Stimulated activated naive CD8-positive, alpha-beta T cell treated with anti-CD3 and anti-CD28 coated beads, Interleukin-15, amount 100 ng/mL, for 72 hours (primary cell): ENCODE measurements at regions not wholly inside any gene's neighbourhood (a gene's known extent, or its start where the extent isn't known, plus 50 kb on each side); places are given as distances from the start of the nearest gene placed in this dataset.
A peak's percentile ranks its signal among the peaks of the same experiment; 100 is the strongest.

ENCODE experiments used
- ATAC-seq: fragments of 150-1000 bp; cut with Tn5 transposase; 2 replicates; pipeline ENCODE4 v1.10.0; 2021; ENCODE audit warnings: mild to moderate bottlenecking, moderate library complexity
- DNase-seq, 2 donors: peaks; one replicate each; pipeline ENCODE4 v3.0.0; 2021 to 2022
- H3K27ac Mint-ChIP-seq, 2 donors: one replicate each; pipeline ENCODE4 v1.8.0; 2022; ENCODE audit warnings: mild to moderate bottlenecking in 2 of 2, mixed read lengths in 2 of 2, moderate library complexity in 2 of 2
- H3K27me3 Mint-ChIP-seq: one replicate; pipeline ENCODE4 v1.8.0; 2022; ENCODE audit warnings: mixed read lengths
- H3K4me1 Mint-ChIP-seq: one replicate; pipeline ENCODE4 v1.8.0; 2022; ENCODE audit warnings: mild to moderate bottlenecking, mixed read lengths
- H3K4me3 Mint-ChIP-seq, 2 donors: one replicate each; pipeline ENCODE4 v1.8.0; 2022; ENCODE audit warnings: mild to moderate bottlenecking in 2 of 2, mixed read lengths in 2 of 2, moderate library complexity in 1 of 2
- H3K9me3 Mint-ChIP-seq, 2 donors: one replicate each; pipeline ENCODE4 v1.8.0; 2022; ENCODE audit warnings: mixed read lengths in 2 of 2

- H3K27me3 Mint-ChIP-seq, result peaks cover 9% of the 10 kb centered on the region
- H3K4me3 Mint-ChIP-seq, result no peak overlapping the region
- no peaks in the 10 kb centered on the region for H3K9me3 Mint-ChIP-seq
- no peak overlapping the region for H3K27ac Mint-ChIP-seq
- no peaks in the 10 kb centered on the region for H3K4me1 Mint-ChIP-seq
- DNase-seq (no peak), ATAC-seq (no peak)
These were observed 79.0 kb upstream of the HEPHL1 start for GRCh38 chr11:93942176-93942575.

- Mint-ChIP-seq H3K27ac (no peak overlapping the region), H3K4me1 (no peaks in the 10 kb centered on the region), H3K4me3 (no peak overlapping the region), H3K27me3 (no peaks in the 10 kb centered on the region), H3K9me3 (no peaks in the 10 kb centered on the region)
- DNase-seq (no peak), ATAC-seq (no peak)
These were observed 75.6 kb upstream of the HEPHL1 start for GRCh38 chr11:93945596-93945995.

- Mint-ChIP-seq H3K27ac (no peak overlapping the region), H3K4me3 (no peak overlapping the region), H3K27me3 (peaks cover 14% of the 10 kb centered on the region), H3K9me3 (no peaks in the 10 kb centered on the region), H3K4me1 (no peaks in the 10 kb centered on the region)
- no peak for DNase-seq
- ATAC-seq, result no peak
These were observed 68.9 kb upstream of the HEPHL1 start for GRCh38 chr11:93952082-93952780.

- no peaks in the 10 kb centered on the region for H3K9me3 Mint-ChIP-seq
- no peak for ATAC-seq
- peaks cover 5% of the 10 kb centered on the region for H3K27me3 Mint-ChIP-seq
- no peaks in the 10 kb centered on the region for H3K4me1 Mint-ChIP-seq
- no peak overlapping the region for H3K4me3 Mint-ChIP-seq
- H3K27ac Mint-ChIP-seq, result no peak overlapping the region
- no peak for DNase-seq
These were observed 63.7 kb upstream of the HEPHL1 start for GRCh38 chr11:93957397-93957952.

GRCh38 chr11:93958991-93959390 is 62.2 kb upstream of the HEPHL1 start:
- no peak overlapping the region for H3K4me3 Mint-ChIP-seq
- ATAC-seq, result no peak
- no peak for DNase-seq
- no peaks in the 10 kb centered on the region for H3K4me1 Mint-ChIP-seq
- H3K9me3 Mint-ChIP-seq, result no peaks in the 10 kb centered on the region
- peak overlapping the region in 1 of 2 donors; percentile 22 for H3K27ac Mint-ChIP-seq
- H3K27me3 Mint-ChIP-seq, result peaks cover 7% of the 10 kb centered on the region

- no peak overlapping the region for H3K27ac Mint-ChIP-seq
- no peak for ATAC-seq
These were observed 61.5 kb upstream of the HEPHL1 start for GRCh38 chr11:93959663-93960062.

GRCh38 chr11:93963072-93963471 is 58.1 kb upstream of the HEPHL1 start:
- Mint-ChIP-seq H3K27me3 (peaks cover 7% of the 10 kb centered on the region), H3K9me3 (no peaks in the 10 kb centered on the region), H3K27ac (no peak overlapping the region), H3K4me1 (no peaks in the 10 kb centered on the region), H3K4me3 (no peak overlapping the region)
- DNase-seq (no peak), ATAC-seq (no peak)

More at GRCh38 chr11:93959663-93960062, 61.5 kb upstream of the HEPHL1 start:
- H3K4me3 Mint-ChIP-seq, result no peak overlapping the region
- no peak for DNase-seq
- H3K27me3 Mint-ChIP-seq, result peaks cover 7% of the 10 kb centered on the region
- no peaks in the 10 kb centered on the region for H3K4me1 Mint-ChIP-seq
- no peaks in the 10 kb centered on the region for H3K9me3 Mint-ChIP-seq

GRCh38 chr11:93967258-93967657 is 53.9 kb upstream of the HEPHL1 start:
- Mint-ChIP-seq H3K4me3 (no peak overlapping the region), H3K4me1 (no peaks in the 10 kb centered on the region), H3K9me3 (no peaks in the 10 kb centered on the region), H3K27me3 (peaks cover 20% of the 10 kb centered on the region), H3K27ac (no peak overlapping the region)
- DNase-seq (no peak), ATAC-seq (no peak)

- Mint-ChIP-seq H3K27me3 (peaks cover 24% of the 10 kb centered on the region), H3K4me3 (no peak overlapping the region), H3K27ac (no peak overlapping the region), H3K9me3 (no peaks in the 10 kb centered on the region), H3K4me1 (no peaks in the 10 kb centered on the region)
- no peak for DNase-seq
- ATAC-seq, result no peak
These were observed 53.2 kb upstream of the HEPHL1 start for GRCh38 chr11:93967944-93968343.

- Mint-ChIP-seq H3K27ac (no peak overlapping the region), H3K27me3 (peaks cover 35% of the 10 kb centered on the region), H3K4me3 (no peak overlapping the region), H3K9me3 (peaks cover 0 to 10% of the 10 kb centered on the region in 2 donors), H3K4me1 (no peaks in the 10 kb centered on the region)
- DNase-seq (no peak), ATAC-seq (no peak)
These were observed 50.9 kb upstream of the HEPHL1 start for GRCh38 chr11:93969925-93970922.
